Fibroblast of gingiva (primary cell): ENCODE measurements at regions not wholly inside any gene's neighbourhood (a gene's known extent, or its start where the extent isn't known, plus 50 kb on each side); places are given as distances from the start of the nearest gene placed in this dataset.

Experiments
- DNase-seq: peaks from one replicate; pipeline ENCODE4 v3.0.0-alpha.2; 2011; ENCODE audit warnings: low read depth

DNA sequence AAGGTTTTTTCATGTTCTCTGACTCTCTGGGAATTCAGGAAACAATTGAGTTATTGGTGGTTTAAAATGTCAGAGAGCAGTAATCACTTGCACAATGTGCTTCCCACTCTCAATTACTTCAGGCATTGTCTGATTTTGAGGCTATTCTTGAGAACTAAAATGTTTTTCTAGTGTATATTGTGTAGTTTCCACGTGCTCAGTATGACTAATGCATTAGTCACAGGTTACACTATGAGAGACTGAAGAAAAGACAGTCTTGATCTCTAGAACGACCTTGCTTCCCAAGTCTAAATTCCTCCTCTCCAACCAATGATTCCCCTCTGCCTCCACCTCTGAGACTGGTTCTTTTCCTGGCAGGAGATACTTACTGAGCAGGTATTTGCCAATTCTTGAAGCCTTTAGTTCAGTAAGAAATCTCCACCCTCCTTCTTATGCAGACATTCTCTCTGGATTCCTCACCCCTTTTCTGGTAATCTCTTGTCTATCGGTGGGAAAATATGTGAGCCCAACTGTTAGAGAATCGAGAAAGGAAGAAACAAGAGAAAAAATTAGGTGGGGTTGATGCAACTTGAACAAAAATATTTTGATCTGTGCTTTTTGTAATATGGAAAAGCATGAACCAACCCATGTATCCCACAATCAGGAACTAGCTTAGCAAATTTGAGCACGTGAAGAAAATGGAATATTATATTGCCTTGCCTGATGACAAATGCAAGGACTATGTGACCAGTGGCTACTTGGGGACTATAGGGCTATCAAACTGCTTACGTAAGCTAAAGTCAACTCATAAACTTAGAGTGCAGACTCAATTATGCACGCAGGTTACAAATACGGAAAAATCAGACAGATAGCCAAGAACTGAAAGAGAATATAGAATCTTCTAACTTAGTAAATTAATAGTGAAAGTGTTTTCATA, 61.1 kb upstream of the SLC22A16 start:
- peak; percentile 86 for DNase-seq

DNA sequence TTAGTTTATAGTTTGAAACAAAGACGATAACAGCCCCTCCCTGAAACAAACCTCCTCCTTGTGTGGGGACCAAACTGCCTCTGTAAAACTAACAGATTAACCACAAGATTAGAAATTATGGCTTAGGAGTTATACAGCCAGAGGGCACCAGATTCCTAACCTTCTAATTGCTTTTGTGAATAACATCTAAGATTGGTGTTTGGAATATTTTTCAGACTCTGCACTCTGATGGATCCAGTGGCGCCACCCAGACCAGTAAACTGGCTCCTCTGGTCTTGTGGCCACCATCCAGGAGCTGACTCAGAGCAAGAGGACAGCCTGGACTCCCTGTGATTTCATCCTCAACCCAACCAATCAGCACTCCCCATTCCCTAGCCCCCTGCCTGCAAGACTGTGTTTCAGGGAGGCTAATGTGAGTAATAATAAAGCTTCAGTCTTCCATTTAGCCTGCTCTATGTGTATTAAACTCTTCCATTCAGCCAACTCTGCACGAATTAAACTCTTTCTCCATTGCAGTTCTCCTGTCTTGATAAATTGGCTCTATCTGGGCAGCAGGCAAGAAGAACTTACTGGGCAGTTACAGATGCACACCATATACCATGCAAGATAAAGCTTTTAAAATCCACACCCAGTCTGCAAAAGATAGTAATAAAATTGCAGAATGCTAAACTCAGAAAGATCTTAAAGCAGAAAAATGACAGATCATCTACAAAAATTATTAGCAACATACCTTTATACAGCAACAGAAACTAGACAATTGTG, 58.5 kb upstream of the SLC22A16 start:
- peak; percentile 43 for DNase-seq

DNA sequence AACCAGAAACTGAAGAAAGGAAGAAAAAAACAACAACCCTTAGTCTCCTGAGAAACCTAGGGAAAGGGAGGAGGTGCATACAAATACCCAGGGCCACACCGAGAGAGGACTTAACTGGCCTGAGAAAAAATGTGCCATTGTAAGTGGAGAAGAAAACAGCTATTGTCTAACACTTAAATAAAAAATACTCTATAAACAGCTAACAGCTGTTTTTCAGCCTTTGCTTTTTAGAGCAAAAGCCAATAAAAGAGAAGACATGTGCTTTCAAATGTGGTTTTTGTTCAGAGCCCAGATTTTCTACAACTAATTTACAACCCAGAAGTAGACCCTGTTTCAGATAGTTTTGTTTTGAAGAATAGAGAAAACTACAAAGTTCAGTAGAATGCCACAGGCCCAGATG, 56.0 kb upstream of the SLC22A16 start:
- DNase-seq, result no peak

DNA sequence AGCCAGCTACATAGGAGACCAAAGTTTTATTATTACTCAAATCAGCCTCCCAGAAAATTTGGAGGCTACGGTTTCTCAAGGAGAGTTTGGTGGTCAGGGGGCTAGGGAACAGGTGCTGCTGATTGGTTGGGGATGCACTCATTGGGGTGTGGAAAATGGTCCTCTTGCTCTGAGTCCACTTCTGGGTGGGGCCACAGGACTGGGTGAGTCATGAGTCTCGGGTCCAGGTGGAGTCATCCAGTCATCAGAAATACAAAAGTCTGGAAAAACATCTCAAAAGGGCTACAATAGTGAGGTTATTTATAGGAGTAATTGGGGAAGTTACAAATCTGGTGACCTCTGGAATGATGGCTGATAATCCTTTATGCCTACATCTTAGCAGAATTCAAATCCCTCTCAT, 54.3 kb upstream of the SLC22A16 start:
- no peak for DNase-seq

DNA sequence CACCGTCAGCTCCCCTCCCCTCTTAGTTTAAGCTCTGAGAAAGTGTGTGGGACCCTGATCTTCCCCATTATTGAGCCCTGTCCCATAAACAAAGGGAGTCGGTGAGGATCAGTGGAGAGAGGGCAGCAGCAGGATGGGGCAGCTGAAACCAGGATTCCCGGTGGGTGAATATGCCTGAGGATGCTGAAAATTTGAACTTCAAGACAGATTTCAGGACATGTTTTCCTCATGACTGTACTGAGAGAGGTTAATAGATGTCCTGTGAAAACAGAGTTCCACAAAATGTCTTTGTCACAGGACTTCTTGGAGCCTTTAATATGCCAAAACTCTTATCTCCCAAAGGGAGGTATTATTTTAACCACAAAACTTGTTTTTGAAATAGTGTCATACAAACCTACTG, 53.5 kb upstream of the SLC22A16 start:
- peak; percentile 18 for DNase-seq

DNA sequence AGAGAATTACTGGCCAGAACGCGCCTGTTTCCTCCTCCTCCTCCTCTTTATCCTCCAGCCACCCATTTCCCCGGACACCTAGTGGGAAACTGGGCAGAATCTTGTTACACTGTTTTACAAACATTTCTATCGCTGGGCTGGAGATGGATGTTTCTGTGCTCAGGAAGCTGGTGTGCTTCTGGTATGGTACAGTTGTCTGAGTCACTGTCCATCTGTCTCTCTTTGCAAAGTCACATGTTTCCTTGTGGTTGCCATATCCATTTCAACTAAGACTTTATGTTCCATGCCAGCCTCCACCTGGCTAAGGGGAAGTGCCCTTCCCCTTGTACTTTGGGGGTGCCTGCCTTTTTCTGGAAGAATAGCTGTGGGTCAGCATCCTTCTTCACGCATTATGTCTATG, 52.9 kb upstream of the SLC22A16 start:
- peak; percentile 53 for DNase-seq

DNA sequence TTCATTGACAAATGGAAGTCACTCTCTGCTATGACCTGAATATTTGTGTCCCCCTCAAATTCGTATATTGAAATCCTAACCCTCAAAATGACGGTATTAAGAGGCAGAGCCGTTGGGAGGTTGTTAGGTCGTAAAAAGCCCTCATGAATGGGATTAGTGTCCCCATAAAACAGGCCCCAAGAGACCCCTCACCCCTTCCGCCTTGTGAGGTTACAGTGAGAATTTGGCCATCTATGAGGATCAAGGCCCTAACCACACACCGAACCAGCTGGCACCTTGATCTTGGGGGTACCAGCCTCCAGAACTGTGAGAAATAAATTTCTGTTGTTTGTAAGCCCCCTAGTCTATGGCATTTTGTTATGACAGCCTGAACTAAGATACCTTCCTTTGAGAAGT, 52.5 kb upstream of the SLC22A16 start:
- no peak for DNase-seq

DNA sequence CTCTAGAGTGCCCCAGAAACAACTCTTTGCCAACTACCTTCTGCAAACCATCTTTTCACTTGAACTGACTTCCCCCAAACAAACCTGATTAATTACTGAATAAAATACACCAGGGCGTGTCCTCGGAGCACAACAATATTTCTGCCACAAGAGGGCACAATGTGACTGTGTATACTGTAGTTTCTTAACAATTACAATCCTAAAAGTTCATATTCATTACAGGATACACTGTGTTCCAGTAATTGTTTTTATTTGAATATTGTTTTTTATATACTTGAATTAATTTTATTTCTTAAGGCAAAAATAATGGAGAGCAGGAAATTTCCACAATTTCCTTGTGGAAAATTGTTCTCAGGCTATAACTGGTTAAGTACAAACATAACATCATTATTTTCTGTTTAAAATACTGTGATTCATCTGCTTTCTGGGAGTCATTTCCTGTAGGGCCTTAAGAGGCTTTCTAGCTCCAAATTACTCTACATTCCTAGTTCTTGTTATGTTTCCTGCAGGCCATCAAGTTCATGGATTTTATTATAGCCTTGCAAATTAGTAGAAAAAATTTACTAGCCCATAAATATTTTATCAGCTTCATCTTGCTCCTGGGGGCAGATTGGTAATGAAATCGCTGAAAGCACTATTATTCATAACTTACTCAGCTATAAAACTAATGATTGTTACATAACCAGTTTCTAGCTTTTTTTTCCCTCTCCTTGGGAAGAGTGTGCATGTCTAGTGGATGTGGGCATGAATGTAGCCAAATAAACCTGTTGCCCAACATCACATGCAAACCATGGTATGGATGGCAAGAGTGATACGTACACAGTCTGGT, 51.9 kb upstream of the SLC22A16 start:
- DNase-seq, result peak; percentile 54

DNA sequence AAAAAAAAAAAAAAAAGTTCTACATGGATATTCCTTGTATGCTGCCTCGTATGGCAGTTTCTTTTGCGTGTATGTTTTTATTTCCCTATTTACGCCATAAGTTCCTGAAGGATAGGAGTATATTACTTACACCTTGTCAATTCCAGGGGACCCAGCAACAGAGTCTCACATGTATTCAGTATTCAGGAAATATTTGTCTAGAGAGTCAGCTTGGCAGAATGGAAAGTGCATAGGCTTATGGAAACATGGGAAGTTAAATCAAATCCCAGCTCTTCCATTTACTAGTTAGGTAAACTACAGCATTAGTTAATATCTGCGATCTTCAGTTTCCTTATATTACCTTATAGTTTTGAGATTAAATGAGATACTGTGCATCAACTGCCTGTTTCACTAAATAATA, 51.1 kb upstream of the SLC22A16 start:
- no peak for DNase-seq

DNA sequence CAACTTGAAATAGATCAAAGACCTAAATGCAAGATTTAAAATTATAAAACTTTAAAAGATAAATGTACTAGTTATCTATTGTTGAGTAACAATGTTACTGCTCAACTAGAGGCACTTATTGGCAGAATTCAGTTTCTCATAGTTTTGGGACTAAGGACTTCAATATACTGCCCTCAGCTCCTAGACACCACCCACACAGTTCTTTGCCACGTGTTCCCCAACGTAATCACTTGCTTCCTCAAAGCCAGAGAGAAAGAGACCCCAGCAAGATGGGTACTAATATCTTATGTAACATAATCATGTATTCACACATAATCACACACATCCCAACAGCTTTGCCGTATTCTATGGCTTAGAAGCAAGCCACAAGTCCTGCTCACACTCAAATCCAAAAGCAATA, 50.3 kb upstream of the SLC22A16 start:
- no peak for DNase-seq
